Mesenchymal stem cell (in vitro differentiated cells and primary cell): ENCODE measurements at regions not wholly inside any gene's neighbourhood (a gene's known extent, or its start where the extent isn't known, plus 50 kb on each side); places are given as distances from the start of the nearest gene placed in this dataset.

Source experiments
- DNase-seq: peaks from one replicate; pipeline ENCODE4 v3.0.0-alpha.2; 2013
- H2AFZ ChIP-seq: one replicate; pipeline ENCODE4 v1.6.1; 2013; ENCODE audit warnings: low read depth, mild to moderate bottlenecking, control low read depth, inconsistent platforms, low read length, moderate library complexity
- H2AK5ac ChIP-seq: 2 replicates; pipeline ENCODE4 v1.6.1; 2013; ENCODE audit warnings: low read length, moderate library complexity, mild to moderate bottlenecking, inconsistent platforms; ENCODE audit not compliant: severe bottlenecking
- H2BK120ac ChIP-seq: one replicate; pipeline ENCODE4 v1.6.1; 2013; ENCODE audit warnings: low read depth, mild to moderate bottlenecking, inconsistent platforms, low read length, moderate library complexity
- H2BK12ac ChIP-seq, 2 experiments: one replicate each; pipeline ENCODE4 v1.6.1; 2013; ENCODE audit warnings: inconsistent platforms in 2 of 2, low read length in 2 of 2, mild to moderate bottlenecking in 2 of 2, moderate library complexity in 2 of 2, control low read depth in 1 of 2
- H2BK15ac ChIP-seq: one replicate; pipeline ENCODE4 v1.6.1; 2013; ENCODE audit warnings: mild to moderate bottlenecking, low read depth, inconsistent platforms; ENCODE audit not compliant: poor library complexity, severe bottlenecking
- H2BK5ac ChIP-seq: 2 replicates; pipeline ENCODE4 v1.6.1; 2013; ENCODE audit warnings: low read depth, mild to moderate bottlenecking, low read length, control low read depth, inconsistent platforms; ENCODE audit not compliant: poor library complexity, severe bottlenecking
- H3K14ac ChIP-seq, 2 experiments: one replicate each; pipeline ENCODE4 v1.6.1; 2013; ENCODE audit warnings: inconsistent platforms in 2 of 2, low read length in 2 of 2, control low read depth in 1 of 2, mild to moderate bottlenecking in 1 of 2, moderate library complexity in 1 of 2
- H3K18ac ChIP-seq, 2 experiments: one replicate each; pipeline ENCODE4 v1.6.1; 2013; ENCODE audit warnings: inconsistent platforms in 2 of 2, low read length in 2 of 2, control low read depth in 1 of 2, low read depth in 1 of 2, mild to moderate bottlenecking in 1 of 2
- H3K23ac ChIP-seq, 2 experiments: one replicate each; pipeline ENCODE4 v1.6.1; 2013; ENCODE audit warnings: inconsistent platforms in 2 of 2, low read length in 2 of 2, mild to moderate bottlenecking in 2 of 2, moderate library complexity in 2 of 2, control low read depth in 1 of 2
- H3K27ac ChIP-seq: 2 replicates; pipeline ENCODE4 v1.5.1; 2013; ENCODE audit warnings: mild to moderate bottlenecking, moderate library complexity, low read length, control low read depth, inconsistent platforms; ENCODE audit not compliant: poor library complexity, severe bottlenecking
- H3K27me3 ChIP-seq, 2 experiments: 2 replicates each; pipeline versions ENCODE4 v1.6.1 to v1.7.0; 2013; ENCODE audit warnings: low read length in 2 of 2, mild to moderate bottlenecking in 2 of 2, moderate library complexity in 2 of 2, control low read depth in 1 of 2, inconsistent platforms in 1 of 2; ENCODE audit not compliant: control insufficient read depth in 1 of 2, insufficient read depth in 1 of 2
- H3K36me3 ChIP-seq, 2 experiments: 2 replicates each; pipeline versions ENCODE4 v1.6.1 to v1.7.0; 2013; ENCODE audit warnings: low read length in 2 of 2, control low read depth in 1 of 2, inconsistent platforms in 1 of 2, low read depth in 1 of 2, mild to moderate bottlenecking in 1 of 2; ENCODE audit not compliant: insufficient read depth in 2 of 2, control insufficient read depth in 1 of 2
- H3K4ac ChIP-seq, 2 experiments: one replicate each; pipeline ENCODE4 v1.6.1; 2013; ENCODE audit warnings: inconsistent platforms in 2 of 2, low read length in 2 of 2, mild to moderate bottlenecking in 2 of 2, moderate library complexity in 2 of 2, control low read depth in 1 of 2, low read depth in 1 of 2
- H3K4me1 ChIP-seq: 2 replicates; pipeline ENCODE4 v1.6.1; 2013; ENCODE audit warnings: low read depth, low read length, control low read depth; ENCODE audit not compliant: control insufficient read depth, insufficient read depth
- H3K4me2 ChIP-seq: 2 replicates; pipeline ENCODE4 v1.6.1; 2013; ENCODE audit warnings: low read length, mild to moderate bottlenecking, inconsistent platforms; ENCODE audit not compliant: poor library complexity, severe bottlenecking
- H3K4me3 ChIP-seq, 2 experiments: 2 replicates each; pipeline versions ENCODE4 v1.5.1 to v1.7.0; 2013; ENCODE audit warnings: low read length in 2 of 2, mild to moderate bottlenecking in 2 of 2, control low read depth in 1 of 2, low read depth in 1 of 2; ENCODE audit not compliant: insufficient read depth in 1 of 2
- H3K79me1 ChIP-seq: replicated peaks from 2 replicates; pipeline ENCODE4 v1.6.1; 2013; ENCODE audit warnings: mild to moderate bottlenecking, control low read depth, low read length, inconsistent platforms; ENCODE audit not compliant: poor library complexity, severe bottlenecking
- H3K9ac ChIP-seq: 2 replicates; pipeline ENCODE4 v1.7.0; 2013; ENCODE audit warnings: mild to moderate bottlenecking, low read length, moderate library complexity
- H3K9me3 ChIP-seq: 2 replicates; pipeline ENCODE4 v1.7.0; 2013; ENCODE audit warnings: mild to moderate bottlenecking, low read length; ENCODE audit not compliant: control insufficient read depth
- H4K8ac ChIP-seq: one replicate; pipeline ENCODE4 v1.6.1; 2013; ENCODE audit warnings: inconsistent platforms, mild to moderate bottlenecking, low read length, moderate library complexity
- H4K91ac ChIP-seq: one replicate; pipeline ENCODE4 v1.6.1; 2013; ENCODE audit warnings: mild to moderate bottlenecking, low read length, inconsistent platforms
- WGBS: methylation state at CpG from one replicate; pipeline ENCODE4 v1.1.7; 2013; ENCODE audit warnings: mixed read lengths; 5-methylcytosine and 5-hydroxymethylcytosine counted together

- Histone ChIP-seq H2BK15ac (no peak overlapping the region), H2BK120ac (no peak overlapping the region), H2BK12ac (no peak overlapping the region), H3K4ac (no peak overlapping the region), H3K4me1 (no peaks in the 10 kb centered on the region), H4K91ac (no peak overlapping the region), H3K27me3 (peaks cover 2 to 29% of the 10 kb centered on the region in 2 experiments), H3K18ac (no peak overlapping the region), H3K14ac (no peak overlapping the region), H3K27ac (no peak overlapping the region), H3K79me1 (no peaks in the 10 kb centered on the region), H3K9me3 (peaks cover 7% of the 10 kb centered on the region), H2AK5ac (no peak overlapping the region), H4K8ac (no peak overlapping the region), H2BK5ac (no peak overlapping the region), H3K9ac (no peak overlapping the region), H3K4me2 (no peak overlapping the region), H2AFZ (no peak overlapping the region), H3K23ac (no peak overlapping the region), H3K4me3 (no peak overlapping the region), H3K36me3 (no peaks in the 10 kb centered on the region)
- no peak for DNase-seq
- WGBS: no CpG with 5 or more reads among the region's 2 CpGs
These were observed 53.0 kb upstream of the DSP start for GRCh38 chr6:7488494-7488893.

GRCh38 chr6:7489376-7489775 lies 52.1 kb upstream of the DSP start:
- no peak overlapping the region for H2AK5ac ChIP-seq
- peaks cover 8 to 38% of the 10 kb centered on the region in 2 experiments for H3K27me3 ChIP-seq
- no peak overlapping the region for H2BK5ac ChIP-seq
- H2BK12ac ChIP-seq: no peak overlapping the region
- H2BK15ac ChIP-seq: no peak overlapping the region
- H3K23ac ChIP-seq: no peak overlapping the region
- H4K8ac ChIP-seq: no peak overlapping the region
- H3K79me1 ChIP-seq: no peaks in the 10 kb centered on the region
- no peak for DNase-seq
- H3K14ac ChIP-seq: no peak overlapping the region
- peaks cover 7% of the 10 kb centered on the region for H3K9me3 ChIP-seq
- H3K4me2 ChIP-seq: no peak overlapping the region
- no peaks in the 10 kb centered on the region for H3K36me3 ChIP-seq
- no peak overlapping the region for H3K18ac ChIP-seq
- no CpG with 5 or more reads among the region's 2 CpGs for WGBS
- no peak overlapping the region for H3K4me3 ChIP-seq
- no peak overlapping the region for H3K27ac ChIP-seq
- no peak overlapping the region for H3K4ac ChIP-seq
- no peak overlapping the region for H4K91ac ChIP-seq
- H2BK120ac ChIP-seq: no peak overlapping the region
- no peak overlapping the region for H2AFZ ChIP-seq
- no peaks in the 10 kb centered on the region for H3K4me1 ChIP-seq
- H3K9ac ChIP-seq: no peak overlapping the region
